Tibial nerve (tissue), 3 donors: ENCODE measurements at regions not wholly inside any gene's neighbourhood (a gene's known extent, or its start where the extent isn't known, plus 50 kb on each side); places are given as distances from the start of the nearest gene placed in this dataset.
"Not testable (repeated sequence)": the region's sequence is repeated elsewhere in the genome, so short reads cannot be mapped to it uniquely, and the experiment has no call there.

ENCODE experiments used
- POLR2A ChIP-seq, 2 donors: fragments of 450-650 bp; IDR thresholded peaks; one replicate each; pipeline ENCODE4 v1.6.1; 2017; ENCODE audit warnings: antibody characterized with exemption in 2 of 2, mild to moderate bottlenecking in 2 of 2, moderate library complexity in 2 of 2
- TF ChIP-seq, protein P1 (sequence below), 5 experiments: fragments of 200-600 bp in 3 of 5; fragments of 450-650 bp in 2 of 5; sonication (generic) in 3 of 5; IDR thresholded peaks; one replicate each; pipeline ENCODE4 v1.5.1; 2016 to 2019; ENCODE audit warnings: antibody characterized with exemption in 5 of 5, mild to moderate bottlenecking in 3 of 5, moderate library complexity in 2 of 5

DNA sequence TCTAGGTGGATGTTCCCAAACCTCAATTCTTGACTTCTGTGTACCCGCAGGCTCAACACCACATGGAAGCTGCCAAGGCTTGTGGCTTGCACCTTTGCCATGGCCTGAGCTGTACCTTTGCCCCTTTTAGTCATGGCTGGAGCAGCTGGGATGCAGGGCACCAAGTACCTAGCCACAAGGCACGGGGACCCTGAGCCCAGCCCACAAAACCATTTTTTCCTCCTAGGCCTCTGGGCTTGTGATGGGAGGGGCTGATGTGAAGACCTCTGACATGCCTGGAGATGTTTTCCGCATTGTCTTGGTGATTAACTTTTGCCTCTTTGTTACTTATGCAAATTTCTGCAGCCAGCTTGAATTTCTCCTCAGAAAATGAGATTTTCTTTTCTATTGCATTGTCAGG, 156.7 kb downstream of the UTRN start:
- TF ChIP-seq, protein P1, sequence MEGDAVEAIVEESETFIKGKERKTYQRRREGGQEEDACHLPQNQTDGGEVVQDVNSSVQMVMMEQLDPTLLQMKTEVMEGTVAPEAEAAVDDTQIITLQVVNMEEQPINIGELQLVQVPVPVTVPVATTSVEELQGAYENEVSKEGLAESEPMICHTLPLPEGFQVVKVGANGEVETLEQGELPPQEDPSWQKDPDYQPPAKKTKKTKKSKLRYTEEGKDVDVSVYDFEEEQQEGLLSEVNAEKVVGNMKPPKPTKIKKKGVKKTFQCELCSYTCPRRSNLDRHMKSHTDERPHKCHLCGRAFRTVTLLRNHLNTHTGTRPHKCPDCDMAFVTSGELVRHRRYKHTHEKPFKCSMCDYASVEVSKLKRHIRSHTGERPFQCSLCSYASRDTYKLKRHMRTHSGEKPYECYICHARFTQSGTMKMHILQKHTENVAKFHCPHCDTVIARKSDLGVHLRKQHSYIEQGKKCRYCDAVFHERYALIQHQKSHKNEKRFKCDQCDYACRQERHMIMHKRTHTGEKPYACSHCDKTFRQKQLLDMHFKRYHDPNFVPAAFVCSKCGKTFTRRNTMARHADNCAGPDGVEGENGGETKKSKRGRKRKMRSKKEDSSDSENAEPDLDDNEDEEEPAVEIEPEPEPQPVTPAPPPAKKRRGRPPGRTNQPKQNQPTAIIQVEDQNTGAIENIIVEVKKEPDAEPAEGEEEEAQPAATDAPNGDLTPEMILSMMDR (IDR thresholded peaks at IDR 0.05), result not testable (repeated sequence)
- TF ChIP-seq POLR2A (IDR thresholded peaks at IDR 0.05), result not testable (repeated sequence)
